KOPT-K1 (cell line): ENCODE measurements at regions not wholly inside any gene's neighbourhood (a gene's known extent, or its start where the extent isn't known, plus 50 kb on each side); places are given as distances from the start of the nearest gene placed in this dataset.

Experiments used
- H3K27ac ChIP-seq: fragments of 200-600 bp; sonication (generic); 2 replicates; pipeline ENCODE4 v1.5.1; 2016; ENCODE audit warnings: antibody characterized with exemption, mild to moderate bottlenecking, low read depth, low read length; ENCODE audit not compliant: poor library complexity, severe bottlenecking
- H3K36me3 ChIP-seq: fragments of 200-600 bp; sonication (generic); 2 replicates; pipeline ENCODE4 v1.5.1; 2017; ENCODE audit warnings: antibody characterized with exemption, mild to moderate bottlenecking, low read length, moderate library complexity; ENCODE audit not compliant: insufficient read depth
- H3K9me3 ChIP-seq: fragments of 200-600 bp; sonication (generic); 2 replicates; pipeline ENCODE4 v1.5.1; 2017; ENCODE audit warnings: antibody characterized with exemption, low read length, mild to moderate bottlenecking; ENCODE audit not compliant: insufficient read depth, poor library complexity, severe bottlenecking

DNA sequence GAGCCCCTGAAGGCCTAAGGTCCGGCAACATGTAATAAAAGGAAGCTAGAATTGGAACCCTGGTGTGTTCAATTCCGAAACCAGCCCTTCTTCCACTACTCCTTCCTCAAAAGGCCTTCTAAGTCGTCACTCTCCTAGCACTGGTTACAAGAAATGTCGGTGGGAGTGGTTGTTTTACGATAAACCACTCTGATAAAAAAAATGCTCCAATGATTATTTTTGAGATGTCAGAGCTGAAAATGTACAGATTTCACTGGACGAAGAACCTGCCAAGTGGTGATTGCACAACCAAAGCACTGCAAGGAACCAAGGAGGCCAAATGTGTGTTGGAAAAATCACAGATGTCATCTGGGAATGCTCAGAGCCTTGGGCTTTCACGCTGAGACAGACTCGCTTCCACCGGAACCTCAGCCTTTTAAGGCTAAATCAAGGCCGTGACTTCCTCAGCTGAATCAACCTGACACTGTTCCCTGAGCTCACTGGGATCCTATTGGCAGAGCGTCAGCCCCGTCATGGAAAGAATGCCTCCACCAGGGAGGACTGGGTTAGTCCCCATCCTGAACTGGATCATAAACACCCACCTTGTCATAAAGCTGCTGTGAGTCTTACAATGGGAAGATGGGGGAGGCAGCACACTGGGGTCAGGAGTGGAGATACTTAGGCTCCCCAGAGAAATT is 108.1 kb upstream of the THBS1 start:
- Histone ChIP-seq H3K27ac (no peak overlapping the region), H3K36me3 (no peaks in the 10 kb centered on the region), H3K9me3 (no peaks in the 10 kb centered on the region)

DNA sequence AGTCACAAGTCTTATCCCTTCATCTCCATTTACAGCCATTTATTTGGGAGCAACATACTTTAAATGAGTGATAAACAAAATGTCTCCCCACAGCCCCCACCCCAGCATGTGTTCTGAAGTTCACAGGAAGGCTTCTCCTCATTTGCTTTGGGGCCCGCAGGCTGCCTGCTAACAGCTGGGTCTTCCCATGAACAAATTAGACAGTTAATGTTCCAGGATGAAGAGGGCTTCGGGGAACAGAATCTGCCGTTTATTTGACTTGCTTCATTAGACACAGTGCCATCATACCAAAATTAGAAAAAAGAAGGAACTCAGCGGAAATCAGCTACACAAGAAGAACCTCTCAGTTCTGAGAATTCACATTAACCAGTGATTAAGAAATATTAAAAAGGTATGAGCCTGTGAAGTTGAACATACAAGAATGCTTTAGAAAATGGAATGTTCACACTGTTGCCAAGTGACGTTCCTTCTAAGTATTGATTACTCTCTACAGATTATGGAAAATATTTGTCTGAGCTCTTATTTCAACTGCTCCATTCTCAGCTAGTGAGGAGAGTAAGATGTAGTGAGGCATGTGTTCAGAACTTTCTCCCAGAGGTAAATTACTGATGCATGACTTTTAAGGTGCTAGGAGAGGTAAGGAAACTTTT is 107.5 kb upstream of the THBS1 start:
- Histone ChIP-seq H3K27ac (no peak overlapping the region), H3K36me3 (no peaks in the 10 kb centered on the region), H3K9me3 (no peaks in the 10 kb centered on the region)

- no peak overlapping the region for H3K27ac ChIP-seq
- H3K36me3 ChIP-seq: no peaks in the 10 kb centered on the region
- H3K9me3 ChIP-seq: no peaks in the 10 kb centered on the region
Observed at GRCh38 chr15:39474657-39475056, 106.2 kb upstream of the THBS1 start.

DNA sequence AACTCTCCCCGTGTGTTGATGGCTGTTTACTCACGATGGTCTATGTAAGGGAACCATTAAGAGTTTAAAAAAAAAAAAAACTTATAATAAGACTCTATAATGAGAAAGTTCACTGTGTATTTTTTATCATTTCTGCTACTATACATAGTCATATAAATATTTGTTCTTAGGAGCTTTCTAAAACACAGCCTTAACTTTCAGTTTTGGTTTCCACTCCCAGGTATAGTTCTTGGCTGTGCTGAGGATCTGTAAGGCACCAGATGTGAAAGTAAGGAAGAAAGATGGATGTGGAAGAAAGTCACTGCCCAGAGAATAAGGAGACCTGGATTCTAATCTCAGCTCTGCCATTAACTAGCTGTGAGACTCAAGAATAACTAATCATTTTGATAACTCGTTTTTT is 101.9 kb upstream of the THBS1 start:
- Histone ChIP-seq H3K9me3 (no peaks in the 10 kb centered on the region), H3K27ac (no peak overlapping the region), H3K36me3 (no peaks in the 10 kb centered on the region)

DNA sequence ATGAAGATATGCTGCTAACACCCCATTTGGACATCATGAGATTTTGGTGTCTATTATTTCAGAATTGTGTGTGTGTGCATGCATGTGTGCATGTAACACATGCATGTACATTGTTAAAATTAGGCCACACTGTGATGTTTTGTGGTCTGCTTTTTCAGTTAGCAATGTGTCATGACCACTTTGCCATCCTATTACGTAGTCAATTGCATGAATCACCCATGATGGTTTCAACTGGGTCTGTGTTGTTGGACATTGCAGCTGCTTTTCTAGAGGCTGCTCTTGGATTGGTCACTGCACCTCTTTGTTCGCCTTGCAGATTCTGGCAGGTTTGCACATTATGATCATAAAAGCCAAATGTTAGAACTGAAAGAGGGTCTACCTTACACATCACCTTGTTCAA is 101.0 kb upstream of the THBS1 start:
- Histone ChIP-seq H3K27ac (no peak overlapping the region), H3K9me3 (no peaks in the 10 kb centered on the region), H3K36me3 (no peaks in the 10 kb centered on the region)

DNA sequence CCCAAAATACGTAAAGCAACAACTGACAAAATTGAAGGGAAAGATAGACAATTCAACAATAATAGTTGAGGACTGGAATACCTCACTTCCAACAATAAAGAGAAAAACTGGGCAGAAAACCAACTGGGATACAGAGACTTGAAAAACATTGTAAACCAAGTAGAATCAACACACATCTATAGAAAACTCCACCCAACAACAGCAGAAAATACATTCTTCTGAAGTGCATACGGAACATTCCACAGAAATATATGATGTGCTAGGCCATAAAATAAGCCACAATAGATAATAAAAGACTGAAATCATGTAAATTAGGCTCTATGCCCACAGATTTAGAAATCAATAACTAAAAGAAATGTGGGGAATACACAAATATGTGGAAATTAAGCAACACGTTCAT is 98.4 kb upstream of the THBS1 start:
- Histone ChIP-seq H3K27ac (no peak overlapping the region), H3K36me3 (no peaks in the 10 kb centered on the region), H3K9me3 (no peaks in the 10 kb centered on the region)

DNA sequence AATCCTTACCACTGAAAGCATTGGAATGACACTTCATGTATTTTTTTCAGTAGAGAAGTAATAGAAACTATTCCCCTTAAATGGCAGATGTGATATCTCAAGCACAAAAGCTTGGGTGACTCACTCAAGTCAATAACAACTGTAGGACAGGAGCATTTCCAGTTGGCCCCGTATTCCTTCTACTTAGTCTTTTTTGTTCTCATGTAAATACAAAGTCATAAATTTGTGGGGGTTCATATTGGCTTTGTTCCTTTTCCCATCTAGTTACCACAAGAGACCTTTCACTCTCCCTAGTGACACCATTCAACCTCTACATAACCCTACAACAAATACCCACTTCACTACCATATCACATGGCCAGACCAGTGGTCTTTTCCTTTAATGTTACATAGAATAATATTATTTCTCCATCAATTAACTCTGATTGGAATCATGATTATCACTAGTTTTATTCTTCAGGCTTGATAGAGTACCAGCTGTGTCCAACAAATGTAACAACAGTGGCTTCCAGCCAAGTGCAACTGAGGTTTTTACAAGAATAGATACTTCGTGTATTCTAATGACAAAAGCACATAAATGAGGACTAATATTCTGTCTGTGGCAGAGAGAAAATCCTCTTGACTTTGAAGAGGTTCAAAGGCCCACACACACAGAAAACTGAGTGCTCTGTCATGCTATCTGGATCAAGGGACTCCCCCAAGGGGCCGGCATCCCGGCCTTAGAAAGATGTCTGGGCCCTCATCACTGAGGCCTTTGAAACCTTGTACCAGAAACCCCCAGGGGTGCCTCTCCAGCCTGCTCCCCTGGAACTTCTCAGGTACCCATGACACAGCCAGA is 94.0 kb upstream of the THBS1 start:
- Histone ChIP-seq H3K27ac (no peak overlapping the region), H3K9me3 (no peaks in the 10 kb centered on the region), H3K36me3 (no peaks in the 10 kb centered on the region)

GRCh38 chr15:39487458-39487735 is 93.5 kb upstream of the THBS1 start:
- no peaks in the 10 kb centered on the region for H3K36me3 ChIP-seq
- H3K27ac ChIP-seq: no peak overlapping the region
- no peaks in the 10 kb centered on the region for H3K9me3 ChIP-seq

- H3K9me3 ChIP-seq: no peaks in the 10 kb centered on the region
- H3K27ac ChIP-seq: no peak overlapping the region
Observed at GRCh38 chr15:39488516-39488915, 92.4 kb upstream of the THBS1 start.

GRCh38 chr15:39488961-39489360 is 91.9 kb upstream of the THBS1 start:
- no peak overlapping the region for H3K27ac ChIP-seq
- no peaks in the 10 kb centered on the region for H3K36me3 ChIP-seq
- H3K9me3 ChIP-seq: no peaks in the 10 kb centered on the region

More at GRCh38 chr15:39488516-39488915, 92.4 kb upstream of the THBS1 start:
- no peaks in the 10 kb centered on the region for H3K36me3 ChIP-seq

- no peaks in the 10 kb centered on the region for H3K9me3 ChIP-seq
- H3K36me3 ChIP-seq: no peaks in the 10 kb centered on the region
- no peak overlapping the region for H3K27ac ChIP-seq
Observed at GRCh38 chr15:39491115-39491885, 89.6 kb upstream of the THBS1 start.

DNA sequence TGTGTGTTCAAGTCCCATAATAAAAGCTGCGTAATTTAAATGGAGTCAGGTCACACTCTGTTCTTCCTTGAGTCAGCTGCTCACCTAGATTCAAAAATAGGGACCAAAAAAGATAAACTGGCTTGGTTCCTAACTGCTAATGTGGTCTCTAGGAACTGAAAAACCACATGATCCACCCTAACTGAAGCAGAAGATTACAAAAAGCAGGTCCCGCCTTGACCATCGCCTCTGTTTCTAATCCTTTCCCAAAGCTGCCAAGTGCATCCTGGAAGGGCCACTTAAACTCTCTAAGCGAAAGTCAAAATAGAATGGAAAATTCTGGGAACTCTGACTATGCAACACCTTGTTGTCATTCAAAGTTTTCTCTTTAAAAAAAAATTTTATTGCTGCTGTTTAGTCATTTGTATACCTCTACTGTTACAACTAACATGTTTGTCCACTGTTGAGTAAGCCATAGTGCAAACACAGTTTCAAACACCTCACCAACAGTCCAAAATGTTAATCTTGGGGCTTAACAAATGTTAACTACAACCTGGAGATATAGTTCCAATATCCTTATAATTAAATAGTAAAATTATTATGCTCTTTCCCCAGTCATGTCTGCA is 88.9 kb upstream of the THBS1 start:
- no peaks in the 10 kb centered on the region for H3K36me3 ChIP-seq
- H3K27ac ChIP-seq: no peak overlapping the region
- no peaks in the 10 kb centered on the region for H3K9me3 ChIP-seq

DNA sequence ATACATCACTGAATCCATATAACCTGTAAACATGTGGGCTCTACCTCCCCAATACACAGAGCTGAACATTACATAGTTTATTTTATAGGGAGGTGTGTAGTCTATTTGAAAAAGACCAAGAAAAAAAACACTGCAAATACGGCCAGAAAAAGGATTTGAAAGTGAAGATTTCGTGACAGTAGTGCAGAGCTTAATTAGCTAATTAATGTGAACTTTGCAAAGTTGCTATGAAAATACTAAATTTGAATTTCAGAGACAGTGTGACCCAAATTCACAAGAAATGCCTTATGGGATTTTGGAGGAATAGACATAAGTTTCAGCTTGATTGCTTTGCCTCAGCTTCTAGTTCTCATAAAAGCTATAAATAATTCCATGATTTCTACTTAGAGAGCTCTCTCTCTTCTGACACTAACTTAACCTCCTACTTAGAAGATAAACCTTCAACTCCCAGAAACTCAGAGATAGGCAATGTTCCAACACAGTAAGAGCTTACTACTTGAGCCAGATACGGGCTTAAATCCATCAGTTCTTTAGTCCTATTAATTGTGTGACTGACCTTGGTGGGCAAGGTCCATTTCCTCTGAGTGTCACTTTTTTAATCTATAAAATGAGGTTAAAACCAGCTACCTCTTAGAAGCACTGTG is 87.3 kb upstream of the THBS1 start:
- H3K27ac ChIP-seq: no peak overlapping the region
- H3K36me3 ChIP-seq: no peaks in the 10 kb centered on the region
- H3K9me3 ChIP-seq: no peaks in the 10 kb centered on the region

DNA sequence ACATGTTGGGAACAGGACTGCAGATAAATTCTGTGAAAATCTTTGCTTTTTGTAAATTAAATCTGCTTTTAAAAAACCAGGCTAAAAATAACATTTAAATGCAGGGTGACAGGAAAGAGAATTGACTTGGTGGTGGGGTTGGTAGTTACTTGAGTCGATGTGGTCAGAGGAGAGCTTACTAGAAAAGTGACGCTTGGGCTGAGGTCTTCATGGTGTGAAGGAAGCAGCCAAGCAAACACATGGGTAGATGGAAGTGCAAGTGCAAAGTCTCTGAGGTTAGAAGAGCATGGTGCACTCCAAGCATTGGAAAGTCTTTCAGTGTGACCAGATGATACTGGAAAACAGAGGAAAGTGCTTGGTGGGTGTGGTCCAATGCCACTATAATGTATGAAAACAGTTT is 86.4 kb upstream of the THBS1 start:
- H3K27ac ChIP-seq: peak overlapping the region; percentile 26
- no peaks in the 10 kb centered on the region for H3K36me3 ChIP-seq

More for the DNA sequence above, 86.4 kb upstream of the THBS1 start:
- no peaks in the 10 kb centered on the region for H3K9me3 ChIP-seq
